ENCODE measurements at regions not wholly inside any gene's neighbourhood (a gene's known extent, or its start where the extent isn't known, plus 50 kb on each side); places are given as distances from the start of the nearest gene placed in this dataset.

- Histone ChIP-seq H3K27me3 (ENCODE audit: insufficient read depth, low read length, poor library complexity) (no peaks in the 10 kb centered on the region), H3K27ac (ENCODE audit: low read depth, low read length) (no peak overlapping the region), H4K8ac (ENCODE audit: low read depth, low read length) (no peak overlapping the region), H3K18ac (ENCODE audit: low read length) (no peak overlapping the region), H4K5ac (ENCODE audit: low read length) (no peak overlapping the region), H3K4ac (ENCODE audit: low read depth, low read length) (no peak overlapping the region), H3K4me1 (ENCODE audit: control insufficient read depth, low read depth, low read length) (no peaks in the 10 kb centered on the region), H3K79me2 (ENCODE audit: control insufficient read depth, insufficient read depth, low read length) (no peaks in the 10 kb centered on the region), H3K4me3 (ENCODE audit: low read length) (no peak overlapping the region), H3K23ac (ENCODE audit: low read length) (no peak overlapping the region), H3K9ac (ENCODE audit: low read length) (no peak overlapping the region), H3K36me3 (ENCODE audit: control insufficient read depth, insufficient read depth, low read length) (no peaks in the 10 kb centered on the region), H3K79me1 (ENCODE audit: low read length) (no peaks in the 10 kb centered on the region), H3K4me2 (ENCODE audit: low read length) (no peak overlapping the region), H2AK5ac (ENCODE audit: low read length) (no peak overlapping the region), H2BK15ac (replicated peaks; ENCODE audit: low read depth) (no peak overlapping the region), H2BK5ac (ENCODE audit: low read length) (no peak overlapping the region), H3K56ac (ENCODE audit: low read length) (no peak overlapping the region), H2BK120ac (ENCODE audit: low read depth, low read length) (no peak overlapping the region)
- peak; percentile 66 for DNase-seq
- no CpG with 5 or more reads among the region's 10 CpGs for WGBS (ENCODE audit: extremely low coverage, insufficient coverage, low lambda C conversion rate)
Observed at GRCh38 chr2:23312996-23313606, 71.9 kb upstream of the KLHL29 start.

- no peak overlapping the region for H3K4me3 ChIP-seq (ENCODE audit: low read length)
- no CpG with 5 or more reads among the region's 3 CpGs for WGBS (ENCODE audit: extremely low coverage, insufficient coverage, low lambda C conversion rate)
- no peaks in the 10 kb centered on the region for H3K36me3 ChIP-seq (ENCODE audit: control insufficient read depth, insufficient read depth, low read length)
- H3K4ac ChIP-seq (ENCODE audit: low read depth, low read length) = no peak overlapping the region
- DNase-seq = no peak
- H2BK15ac ChIP-seq (replicated peaks; ENCODE audit: low read depth) = no peak overlapping the region
- no peak overlapping the region for H3K9ac ChIP-seq (ENCODE audit: low read length)
- no peak overlapping the region for H4K5ac ChIP-seq (ENCODE audit: low read length)
- H3K4me1 ChIP-seq (ENCODE audit: control insufficient read depth, low read depth, low read length) = no peaks in the 10 kb centered on the region
- no peak overlapping the region for H3K27ac ChIP-seq (ENCODE audit: low read depth, low read length)
- no peaks in the 10 kb centered on the region for H3K79me1 ChIP-seq (ENCODE audit: low read length)
- no peak overlapping the region for H3K18ac ChIP-seq (ENCODE audit: low read length)
- no peak overlapping the region for H2AK5ac ChIP-seq (ENCODE audit: low read length)
- H2BK120ac ChIP-seq (ENCODE audit: low read depth, low read length) = no peak overlapping the region
- H4K8ac ChIP-seq (ENCODE audit: low read depth, low read length) = no peak overlapping the region
- H3K56ac ChIP-seq (ENCODE audit: low read length) = no peak overlapping the region
- no peak overlapping the region for H3K4me2 ChIP-seq (ENCODE audit: low read length)
- no peak overlapping the region for H3K23ac ChIP-seq (ENCODE audit: low read length)
- no peak overlapping the region for H2BK5ac ChIP-seq (ENCODE audit: low read length)
- no peaks in the 10 kb centered on the region for H3K27me3 ChIP-seq (ENCODE audit: insufficient read depth, low read length, poor library complexity)
- no peaks in the 10 kb centered on the region for H3K79me2 ChIP-seq (ENCODE audit: control insufficient read depth, insufficient read depth, low read length)
Observed at GRCh38 chr2:23314687-23315086, 70.3 kb upstream of the KLHL29 start.

- H4K5ac ChIP-seq (ENCODE audit: low read length) = no peak overlapping the region
- H3K27ac ChIP-seq (ENCODE audit: low read depth, low read length) = no peak overlapping the region
- no peak overlapping the region for H3K4me3 ChIP-seq (ENCODE audit: low read length)
- H2BK5ac ChIP-seq (ENCODE audit: low read length) = no peak overlapping the region
- H2BK15ac ChIP-seq (replicated peaks; ENCODE audit: low read depth) = no peak overlapping the region
- no peaks in the 10 kb centered on the region for H3K27me3 ChIP-seq (ENCODE audit: insufficient read depth, low read length, poor library complexity)
- no peak overlapping the region for H2BK120ac ChIP-seq (ENCODE audit: low read depth, low read length)
- no peak overlapping the region for H4K8ac ChIP-seq (ENCODE audit: low read depth, low read length)
- no peak overlapping the region for H3K4me2 ChIP-seq (ENCODE audit: low read length)
- H3K79me1 ChIP-seq (ENCODE audit: low read length) = no peaks in the 10 kb centered on the region
- H3K18ac ChIP-seq (ENCODE audit: low read length) = no peak overlapping the region
- H3K79me2 ChIP-seq (ENCODE audit: control insufficient read depth, insufficient read depth, low read length) = no peaks in the 10 kb centered on the region
- H3K23ac ChIP-seq (ENCODE audit: low read length) = no peak overlapping the region
- H3K4ac ChIP-seq (ENCODE audit: low read depth, low read length) = no peak overlapping the region
- H3K36me3 ChIP-seq (ENCODE audit: control insufficient read depth, insufficient read depth, low read length) = no peaks in the 10 kb centered on the region
- no peak for DNase-seq
- H3K9ac ChIP-seq (ENCODE audit: low read length) = no peak overlapping the region
- H2AK5ac ChIP-seq (ENCODE audit: low read length) = no peak overlapping the region
- WGBS (ENCODE audit: extremely low coverage, insufficient coverage, low lambda C conversion rate) = no CpG with 5 or more reads among the region's 8 CpGs
- H3K56ac ChIP-seq (ENCODE audit: low read length) = no peak overlapping the region
- H3K4me1 ChIP-seq (ENCODE audit: control insufficient read depth, low read depth, low read length) = no peaks in the 10 kb centered on the region
Observed at GRCh38 chr2:23320058-23320457, 64.9 kb upstream of the KLHL29 start.

GRCh38 chr2:23321751-23322150 lies 63.2 kb upstream of the KLHL29 start:
- no peaks in the 10 kb centered on the region for H3K79me2 ChIP-seq (ENCODE audit: control insufficient read depth, insufficient read depth, low read length)
- H3K4me2 ChIP-seq (ENCODE audit: low read length) = no peak overlapping the region
- no peak overlapping the region for H4K5ac ChIP-seq (ENCODE audit: low read length)
- H2AK5ac ChIP-seq (ENCODE audit: low read length) = no peak overlapping the region
- no peak for DNase-seq
- H3K36me3 ChIP-seq (ENCODE audit: control insufficient read depth, insufficient read depth, low read length) = no peaks in the 10 kb centered on the region
- H3K4me1 ChIP-seq (ENCODE audit: control insufficient read depth, low read depth, low read length) = no peaks in the 10 kb centered on the region
- no CpG with 5 or more reads among the region's 5 CpGs for WGBS (ENCODE audit: extremely low coverage, insufficient coverage, low lambda C conversion rate)
- no peak overlapping the region for H3K27ac ChIP-seq (ENCODE audit: low read depth, low read length)
- H3K23ac ChIP-seq (ENCODE audit: low read length) = no peak overlapping the region
- H3K4ac ChIP-seq (ENCODE audit: low read depth, low read length) = no peak overlapping the region
- no peak overlapping the region for H4K8ac ChIP-seq (ENCODE audit: low read depth, low read length)
- no peak overlapping the region for H3K9ac ChIP-seq (ENCODE audit: low read length)
- no peak overlapping the region for H3K4me3 ChIP-seq (ENCODE audit: low read length)
- H2BK5ac ChIP-seq (ENCODE audit: low read length) = no peak overlapping the region
- no peaks in the 10 kb centered on the region for H3K79me1 ChIP-seq (ENCODE audit: low read length)
- no peak overlapping the region for H2BK120ac ChIP-seq (ENCODE audit: low read depth, low read length)
- H2BK15ac ChIP-seq (replicated peaks; ENCODE audit: low read depth) = no peak overlapping the region
- H3K18ac ChIP-seq (ENCODE audit: low read length) = no peak overlapping the region
- H3K27me3 ChIP-seq (ENCODE audit: insufficient read depth, low read length, poor library complexity) = no peaks in the 10 kb centered on the region
- H3K56ac ChIP-seq (ENCODE audit: low read length) = no peak overlapping the region

GRCh38 chr2:23322567-23323197 lies 62.3 kb upstream of the KLHL29 start:
- no peak overlapping the region for H3K27ac ChIP-seq (ENCODE audit: low read depth, low read length)
- no peak overlapping the region for H2BK120ac ChIP-seq (ENCODE audit: low read depth, low read length)
- no peaks in the 10 kb centered on the region for H3K36me3 ChIP-seq (ENCODE audit: control insufficient read depth, insufficient read depth, low read length)
- no peak overlapping the region for H3K4ac ChIP-seq (ENCODE audit: low read depth, low read length)
- no peak overlapping the region for H4K8ac ChIP-seq (ENCODE audit: low read depth, low read length)
- no peaks in the 10 kb centered on the region for H3K27me3 ChIP-seq (ENCODE audit: insufficient read depth, low read length, poor library complexity)
- no peak for DNase-seq
- H3K79me1 ChIP-seq (ENCODE audit: low read length) = no peaks in the 10 kb centered on the region
- H3K79me2 ChIP-seq (ENCODE audit: control insufficient read depth, insufficient read depth, low read length) = no peaks in the 10 kb centered on the region
- WGBS (ENCODE audit: extremely low coverage, insufficient coverage, low lambda C conversion rate) = no CpG with 5 or more reads among the region's 7 CpGs
- H2BK5ac ChIP-seq (ENCODE audit: low read length) = no peak overlapping the region
- H2AK5ac ChIP-seq (ENCODE audit: low read length) = no peak overlapping the region
- no peak overlapping the region for H3K4me2 ChIP-seq (ENCODE audit: low read length)
- H3K9ac ChIP-seq (ENCODE audit: low read length) = no peak overlapping the region
- no peak overlapping the region for H3K23ac ChIP-seq (ENCODE audit: low read length)
- H4K5ac ChIP-seq (ENCODE audit: low read length) = no peak overlapping the region
- H3K4me1 ChIP-seq (ENCODE audit: control insufficient read depth, low read depth, low read length) = no peaks in the 10 kb centered on the region
- no peak overlapping the region for H2BK15ac ChIP-seq (replicated peaks; ENCODE audit: low read depth)
- H3K18ac ChIP-seq (ENCODE audit: low read length) = no peak overlapping the region
- H3K56ac ChIP-seq (ENCODE audit: low read length) = no peak overlapping the region
- no peak overlapping the region for H3K4me3 ChIP-seq (ENCODE audit: low read length)
